AG04450 (cell line): ENCODE measurements at regions not wholly inside any gene's neighbourhood (a gene's known extent, or its start where the extent isn't known, plus 50 kb on each side); places are given as distances from the start of the nearest gene placed in this dataset.

Experiments used
- CTCF ChIA-PET: fragments of 300-600, 350-600 bp; formaldehyde crosslinking; extraction: SDS; loops from one replicate; lab custom pipeline; 2022; ENCODE audit warnings: antibody characterized with exemption, inconsistent platforms; lab: Charles Lee
- POLR2A ChIA-PET: fragments of 350-600 bp; formaldehyde crosslinking; extraction: SDS; loops from one replicate; lab custom pipeline; 2021; ENCODE audit warnings: antibody characterized with exemption, inconsistent platforms; lab: Yijun Ruan, JAX
- DNase-seq: peaks from one replicate; pipeline ENCODE4 v3.0.0-alpha.2; 2011; ENCODE audit warnings: low read depth, low spot score
- H3K27ac ChIP-seq: one replicate; pipeline ENCODE4 v1.5.1; 2012; ENCODE audit warnings: low read depth, low read length, control low read depth
- H3K27me3 ChIP-seq: one replicate; pipeline ENCODE4 v1.6.0; 2012; ENCODE audit warnings: low read length; ENCODE audit not compliant: control insufficient read depth, insufficient read depth
- H3K4me3 ChIP-seq: 2 replicates; pipeline ENCODE4 v1.5.1; 2011; ENCODE audit warnings: mild to moderate bottlenecking, low read depth, low read length, control low read depth
- H3K9me3 ChIP-seq: 2 replicates; pipeline ENCODE4 v1.5.1; 2012; ENCODE audit warnings: low read length; ENCODE audit not compliant: control insufficient read depth, insufficient read depth
- TF ChIP-seq, protein P1 (sequence below): IDR thresholded peaks from 2 replicates; pipeline ENCODE4 v1.5.1; 2011; ENCODE audit warnings: low read depth, low read length, control low read depth, inconsistent platforms

DNA sequence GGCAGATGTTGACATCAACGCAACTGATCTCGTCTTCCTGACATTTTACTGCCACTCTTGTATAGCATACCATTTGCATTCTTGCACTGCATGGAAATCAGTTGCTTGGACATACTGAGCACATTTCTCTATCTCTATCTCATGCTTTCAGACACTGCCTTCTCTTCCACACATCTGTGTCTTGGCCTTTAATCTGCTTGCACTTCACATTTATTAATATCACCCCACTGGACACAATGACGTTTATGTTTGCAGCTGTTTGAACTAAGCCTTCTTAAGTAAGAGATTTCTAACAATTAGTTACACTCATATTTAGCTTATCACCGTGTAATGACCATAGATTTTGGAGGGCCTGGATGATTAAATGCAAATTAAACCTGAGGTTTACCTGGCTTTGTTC, 229.8 kb upstream of the CDH19 start:
- Histone ChIP-seq H3K9me3 (peaks cover 9% of the 10 kb centered on the region; the same call in 1 of the 2 replicates), H3K27me3 (no peaks in the 10 kb centered on the region), H3K4me3 (no peak overlapping the region), H3K27ac (no peak overlapping the region)
- POLR2A ChIA-PET, result no interaction called here
- no peak for DNase-seq
- TF ChIP-seq, protein P1, sequence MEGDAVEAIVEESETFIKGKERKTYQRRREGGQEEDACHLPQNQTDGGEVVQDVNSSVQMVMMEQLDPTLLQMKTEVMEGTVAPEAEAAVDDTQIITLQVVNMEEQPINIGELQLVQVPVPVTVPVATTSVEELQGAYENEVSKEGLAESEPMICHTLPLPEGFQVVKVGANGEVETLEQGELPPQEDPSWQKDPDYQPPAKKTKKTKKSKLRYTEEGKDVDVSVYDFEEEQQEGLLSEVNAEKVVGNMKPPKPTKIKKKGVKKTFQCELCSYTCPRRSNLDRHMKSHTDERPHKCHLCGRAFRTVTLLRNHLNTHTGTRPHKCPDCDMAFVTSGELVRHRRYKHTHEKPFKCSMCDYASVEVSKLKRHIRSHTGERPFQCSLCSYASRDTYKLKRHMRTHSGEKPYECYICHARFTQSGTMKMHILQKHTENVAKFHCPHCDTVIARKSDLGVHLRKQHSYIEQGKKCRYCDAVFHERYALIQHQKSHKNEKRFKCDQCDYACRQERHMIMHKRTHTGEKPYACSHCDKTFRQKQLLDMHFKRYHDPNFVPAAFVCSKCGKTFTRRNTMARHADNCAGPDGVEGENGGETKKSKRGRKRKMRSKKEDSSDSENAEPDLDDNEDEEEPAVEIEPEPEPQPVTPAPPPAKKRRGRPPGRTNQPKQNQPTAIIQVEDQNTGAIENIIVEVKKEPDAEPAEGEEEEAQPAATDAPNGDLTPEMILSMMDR, result no peak
- CTCF ChIA-PET, result no interaction called here

DNA sequence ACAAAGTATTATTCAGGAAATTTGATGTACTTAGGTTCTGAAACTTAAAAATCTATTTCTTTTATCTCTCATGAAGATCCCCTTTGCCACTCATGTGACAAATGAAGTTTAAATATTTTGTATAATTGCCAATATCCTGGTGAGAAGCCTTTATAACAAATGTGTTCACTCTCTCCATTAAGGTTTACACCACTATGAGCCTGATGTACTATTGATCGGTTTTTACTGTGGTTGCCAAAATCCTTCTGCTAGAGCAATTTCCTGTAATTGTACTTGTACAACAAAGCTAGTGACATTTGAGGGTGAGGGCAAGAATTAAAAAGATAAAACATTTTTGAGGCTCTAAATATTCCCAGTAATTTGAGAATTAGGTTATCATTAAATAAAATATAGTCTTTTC, 222.3 kb upstream of the CDH19 start:
- peaks cover 2% of the 10 kb centered on the region; the same call in 1 of the 2 replicates for H3K9me3 ChIP-seq
- POLR2A ChIA-PET, result no interaction called here
- no peaks in the 10 kb centered on the region for H3K27me3 ChIP-seq
- TF ChIP-seq, protein P1, result no peak
- no peak for DNase-seq
- no peak overlapping the region for H3K27ac ChIP-seq
- CTCF ChIA-PET, result no interaction called here
- H3K4me3 ChIP-seq, result no peak overlapping the region

DNA sequence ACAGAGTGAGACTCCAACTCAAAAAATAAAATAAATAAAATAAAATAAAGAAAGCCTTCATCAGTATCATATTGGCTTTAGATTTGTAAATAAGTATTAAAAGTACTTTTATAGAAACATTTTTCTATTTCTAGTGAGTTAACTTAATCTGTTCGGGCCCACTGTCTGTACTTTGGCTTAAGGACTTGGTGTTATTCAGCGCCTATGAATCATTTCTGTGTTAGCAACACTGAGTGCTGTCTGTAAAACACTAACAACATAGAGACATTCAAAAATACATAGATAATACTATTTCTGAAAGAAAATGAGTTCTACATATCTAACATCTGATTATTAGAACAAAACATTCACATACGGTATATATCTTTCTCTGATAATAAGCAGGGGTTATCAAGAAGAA, 221.5 kb upstream of the CDH19 start:
- Histone ChIP-seq H3K9me3 (peaks cover under 1% of the 10 kb centered on the region; the same call in 1 of the 2 replicates), H3K27me3 (no peaks in the 10 kb centered on the region), H3K4me3 (no peak overlapping the region), H3K27ac (no peak overlapping the region)
- no peak for DNase-seq
- TF ChIP-seq, protein P1, result no peak
- POLR2A ChIA-PET, result no interaction called here
- CTCF ChIA-PET, result no interaction called here

DNA sequence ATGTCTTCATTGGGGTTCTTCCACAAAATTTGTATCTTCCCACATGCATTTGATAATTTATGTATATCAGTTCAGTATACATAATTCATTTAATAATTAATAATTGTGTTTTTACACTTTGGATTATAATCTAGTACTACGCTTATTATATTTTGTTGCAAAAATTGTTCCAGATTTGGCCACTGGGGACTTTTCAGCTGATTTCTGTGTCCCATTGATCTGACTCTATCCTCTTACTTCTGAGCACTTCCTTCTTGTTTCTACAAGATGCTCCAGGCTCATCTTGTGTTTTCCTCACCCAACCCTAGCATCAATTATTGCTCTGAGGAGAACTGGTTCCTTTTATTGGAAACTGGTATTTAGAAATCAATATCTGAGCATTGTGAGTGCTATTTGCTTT, 215.3 kb upstream of the CDH19 start:
- TF ChIP-seq, protein P1, result no peak
- no peak for DNase-seq
- ChIA-PET POLR2A (no interaction called here), CTCF (no interaction called here)
- H3K9me3 ChIP-seq, result no peaks in the 10 kb centered on the region
- H3K27ac ChIP-seq, result no peak overlapping the region
- no peaks in the 10 kb centered on the region for H3K27me3 ChIP-seq
- no peak overlapping the region for H3K4me3 ChIP-seq

DNA sequence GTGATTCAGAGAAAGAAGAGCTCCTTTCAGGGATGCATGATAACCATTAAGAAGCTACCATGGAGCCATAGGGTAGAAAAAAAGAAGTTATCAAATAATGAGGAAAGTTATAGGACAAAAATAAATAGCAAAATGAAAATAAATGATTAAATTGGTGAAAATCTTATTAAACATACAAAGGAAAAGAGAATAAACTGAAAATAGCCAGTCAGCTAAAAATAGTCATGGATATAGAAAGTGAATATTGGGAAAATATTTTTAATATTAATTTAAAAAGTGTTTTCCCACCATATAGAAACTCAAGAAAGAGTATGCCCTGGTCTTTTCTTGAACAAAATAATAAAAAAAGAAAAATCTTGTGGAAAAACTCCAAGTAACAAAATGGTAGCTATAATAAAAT, 209.2 kb upstream of the CDH19 start:
- Histone ChIP-seq H3K27ac (no peak overlapping the region), H3K4me3 (no peak overlapping the region), H3K27me3 (no peaks in the 10 kb centered on the region), H3K9me3 (no peaks in the 10 kb centered on the region; the same call in 1 of the 2 replicates)
- ChIA-PET CTCF (no interaction called here), POLR2A (no interaction called here)
- DNase-seq, result no peak
- TF ChIP-seq, protein P1, result no peak
